ENCODE measurements at regions not wholly inside any gene's neighbourhood (a gene's known extent, or its start where the extent isn't known, plus 50 kb on each side); places are given as distances from the start of the nearest gene placed in this dataset.

DNA sequence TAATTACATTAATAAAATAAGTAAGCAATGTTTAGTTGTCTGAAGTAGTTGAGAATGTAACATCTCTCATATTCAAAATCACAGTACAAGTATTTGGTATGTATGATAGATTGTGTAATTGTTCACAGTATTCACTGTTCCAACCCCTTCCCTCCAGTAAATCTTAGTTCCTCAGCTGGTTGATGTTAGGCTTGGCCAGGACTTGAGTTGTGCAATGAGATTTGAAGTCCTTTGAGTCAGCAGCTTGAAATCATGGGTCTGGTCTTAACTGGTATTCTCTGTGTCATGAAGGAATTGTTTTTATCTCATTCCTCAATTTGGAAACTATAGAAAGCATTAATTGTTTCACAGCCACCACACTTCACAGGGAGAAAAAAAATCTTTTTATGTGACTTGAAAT is 477.1 kb downstream of the FSCB start:
- Mint-ChIP-seq H3K27ac (no peak overlapping the region), H3K27me3 (no peaks in the 10 kb centered on the region), H3K36me3 (no peaks in the 10 kb centered on the region), H3K4me3 (no peak overlapping the region), H3K4me1 (no peaks in the 10 kb centered on the region), H3K9me3 (peaks cover 4% of the 10 kb centered on the region)
- DNase-seq (ENCODE audit: low spot score in 2 of 2), result no peak
- ATAC-seq (ENCODE audit: low read depth), result no peak

GRCh38 chr14:44027397-44027796 is 479.7 kb downstream of the FSCB start:
- Mint-ChIP-seq H3K36me3 (no peaks in the 10 kb centered on the region), H3K4me1 (no peaks in the 10 kb centered on the region), H3K9me3 (peaks cover 4% of the 10 kb centered on the region), H3K27me3 (no peaks in the 10 kb centered on the region), H3K4me3 (no peak overlapping the region), H3K27ac (no peak overlapping the region)
- DNase-seq (ENCODE audit: low spot score in 2 of 2) (no peak), ATAC-seq (ENCODE audit: low read depth) (no peak)

GRCh38 chr14:44010595-44010994 is 496.5 kb downstream of the FSCB start:
- ATAC-seq (ENCODE audit: low read depth) (no peak), DNase-seq (ENCODE audit: low spot score in 2 of 2) (no peak)
- no peak overlapping the region for H3K4me3 Mint-ChIP-seq
- no peaks in the 10 kb centered on the region for H3K36me3 Mint-ChIP-seq
- H3K27ac Mint-ChIP-seq, result no peak overlapping the region
- no peaks in the 10 kb centered on the region for H3K27me3 Mint-ChIP-seq
- H3K9me3 Mint-ChIP-seq, result peaks cover 11% of the 10 kb centered on the region
- H3K4me1 Mint-ChIP-seq, result no peaks in the 10 kb centered on the region

DNA sequence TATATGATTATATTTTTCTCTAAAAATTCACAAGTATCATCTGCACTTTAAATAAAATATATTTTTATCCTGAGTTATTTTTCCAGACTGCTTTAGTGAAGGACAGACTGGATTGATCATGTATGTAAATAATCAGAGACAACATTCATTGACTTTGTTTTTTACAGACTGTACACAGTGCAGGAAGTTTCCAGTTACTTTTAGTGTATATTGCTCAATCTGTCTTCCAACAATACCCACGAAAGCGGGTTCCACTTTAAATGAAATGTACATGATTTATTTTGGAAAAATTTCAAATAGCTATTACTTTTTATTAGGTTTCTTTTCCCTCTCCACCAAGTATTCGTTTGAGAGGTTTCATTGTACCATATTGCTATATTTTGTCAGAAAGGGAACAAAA is 497.0 kb downstream of the FSCB start:
- Mint-ChIP-seq H3K36me3 (no peaks in the 10 kb centered on the region), H3K9me3 (peaks cover 11% of the 10 kb centered on the region), H3K27me3 (no peaks in the 10 kb centered on the region), H3K4me1 (no peaks in the 10 kb centered on the region), H3K27ac (no peak overlapping the region), H3K4me3 (no peak overlapping the region)
- ATAC-seq (ENCODE audit: low read depth) (no peak), DNase-seq (ENCODE audit: low spot score in 2 of 2) (no peak)

DNA sequence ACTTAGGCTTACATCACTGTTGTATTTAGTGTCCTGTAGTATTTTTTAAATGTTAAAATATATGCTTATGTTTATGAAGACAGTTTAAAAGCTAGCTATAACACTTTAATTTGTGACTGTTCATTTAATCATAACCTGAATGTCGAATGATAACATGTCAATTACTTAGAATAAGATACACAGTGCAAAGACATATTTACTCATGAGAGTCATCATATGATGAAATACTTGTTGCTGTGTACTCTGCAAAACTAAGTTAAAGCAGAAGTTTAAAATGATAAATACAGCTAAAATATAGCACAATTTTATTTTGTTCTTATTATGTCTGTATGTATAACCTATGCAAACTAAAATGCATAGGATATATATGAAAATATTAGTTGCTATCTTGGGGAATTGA is 497.4 kb downstream of the FSCB start:
- peaks cover 2% of the 10 kb centered on the region for H3K36me3 Mint-ChIP-seq
- H3K4me3 Mint-ChIP-seq, result no peak overlapping the region
- no peaks in the 10 kb centered on the region for H3K27me3 Mint-ChIP-seq
- peaks cover 13% of the 10 kb centered on the region for H3K9me3 Mint-ChIP-seq
- no peak for ATAC-seq (ENCODE audit: low read depth)
- no peaks in the 10 kb centered on the region for H3K4me1 Mint-ChIP-seq
- DNase-seq (ENCODE audit: low spot score in 2 of 2), result no peak
- H3K27ac Mint-ChIP-seq, result no peak overlapping the region

GRCh38 chr14:43988989-43989388 is 518.1 kb downstream of the FSCB start:
- ATAC-seq (ENCODE audit: low read depth) (no peak), DNase-seq (ENCODE audit: low spot score in 2 of 2) (no peak)
- no peaks in the 10 kb centered on the region for H3K36me3 Mint-ChIP-seq
- no peak overlapping the region for H3K27ac Mint-ChIP-seq
- no peaks in the 10 kb centered on the region for H3K27me3 Mint-ChIP-seq
- no peaks in the 10 kb centered on the region for H3K4me1 Mint-ChIP-seq
- no peak overlapping the region for H3K4me3 Mint-ChIP-seq
- no peaks in the 10 kb centered on the region for H3K9me3 Mint-ChIP-seq

DNA sequence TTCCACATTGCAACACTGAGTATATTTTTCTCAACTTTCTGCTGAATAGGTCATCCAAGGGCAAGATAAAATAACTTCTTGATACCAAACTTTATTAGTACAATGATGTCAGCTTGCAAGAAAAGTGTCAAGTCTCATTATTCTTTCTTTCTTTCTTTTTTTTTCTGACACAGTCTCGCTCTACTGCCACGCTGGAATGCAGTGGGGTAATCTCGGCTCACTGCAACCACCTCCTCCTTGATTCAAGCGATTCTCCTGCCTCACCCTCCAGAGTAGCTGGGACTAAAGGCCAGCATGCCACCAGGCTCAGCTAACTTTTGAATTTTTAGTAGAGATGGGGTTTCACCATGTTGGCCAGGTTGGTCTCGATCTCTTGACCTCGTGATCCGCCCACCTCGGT is 523.4 kb downstream of the FSCB start:
- DNase-seq (ENCODE audit: low spot score in 2 of 2), result no peak
- Mint-ChIP-seq H3K4me1 (no peaks in the 10 kb centered on the region), H3K9me3 (peaks cover 5% of the 10 kb centered on the region), H3K36me3 (no peaks in the 10 kb centered on the region), H3K4me3 (no peak overlapping the region), H3K27me3 (no peaks in the 10 kb centered on the region), H3K27ac (no peak overlapping the region)
- no peak for ATAC-seq (ENCODE audit: low read depth)

GRCh38 chr14:43981135-43981768 is 525.8 kb downstream of the FSCB start:
- Mint-ChIP-seq H3K36me3 (no peaks in the 10 kb centered on the region), H3K27me3 (no peaks in the 10 kb centered on the region), H3K27ac (no peak overlapping the region), H3K4me3 (no peak overlapping the region), H3K9me3 (peaks cover 5% of the 10 kb centered on the region), H3K4me1 (no peaks in the 10 kb centered on the region)
- DNase-seq (ENCODE audit: low spot score in 2 of 2) (no peak), ATAC-seq (ENCODE audit: low read depth) (no peak)

- H3K9me3 Mint-ChIP-seq, result no peaks in the 10 kb centered on the region
- H3K4me1 Mint-ChIP-seq, result no peaks in the 10 kb centered on the region
- DNase-seq (ENCODE audit: low spot score in 2 of 2) (no peak), ATAC-seq (ENCODE audit: low read depth) (no peak)
- no peak overlapping the region for H3K27ac Mint-ChIP-seq
- no peaks in the 10 kb centered on the region for H3K27me3 Mint-ChIP-seq
- no peaks in the 10 kb centered on the region for H3K36me3 Mint-ChIP-seq
- H3K4me3 Mint-ChIP-seq, result no peak overlapping the region
Measured at GRCh38 chr14:43956741-43957140, 550.3 kb downstream of the FSCB start.

DNA sequence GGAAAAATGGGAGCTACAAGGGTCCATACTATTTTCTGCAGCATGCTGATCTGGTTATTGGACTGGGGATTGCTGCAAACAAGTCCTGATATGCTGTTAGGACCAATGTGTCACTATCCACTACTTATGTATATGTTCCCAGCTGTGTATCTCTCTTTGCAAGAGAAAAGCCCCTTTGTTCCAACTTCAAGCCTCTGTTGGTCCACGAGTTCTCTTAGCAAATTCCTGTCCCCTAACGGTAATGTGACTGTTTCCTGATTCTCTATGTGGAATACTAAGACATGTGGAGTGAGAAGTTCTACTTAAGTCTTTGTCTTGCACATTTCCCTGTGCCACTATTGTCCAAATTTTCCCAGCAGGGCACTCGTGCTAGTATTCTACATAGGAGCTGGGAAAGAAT is 557.7 kb downstream of the FSCB start:
- Mint-ChIP-seq H3K4me1 (no peaks in the 10 kb centered on the region), H3K4me3 (no peak overlapping the region), H3K27me3 (no peaks in the 10 kb centered on the region), H3K27ac (no peak overlapping the region), H3K9me3 (peaks cover 2% of the 10 kb centered on the region), H3K36me3 (no peaks in the 10 kb centered on the region)
- ATAC-seq (ENCODE audit: low read depth) (no peak), DNase-seq (ENCODE audit: low spot score in 2 of 2) (no peak)

- H3K27ac Mint-ChIP-seq, result no peak overlapping the region
- DNase-seq (ENCODE audit: low spot score in 2 of 2), result no peak
- H3K4me1 Mint-ChIP-seq, result no peaks in the 10 kb centered on the region
- peaks cover 2% of the 10 kb centered on the region for H3K9me3 Mint-ChIP-seq
- no peak for ATAC-seq (ENCODE audit: low read depth)
- no peaks in the 10 kb centered on the region for H3K27me3 Mint-ChIP-seq
- no peaks in the 10 kb centered on the region for H3K36me3 Mint-ChIP-seq
- no peak overlapping the region for H3K4me3 Mint-ChIP-seq
Measured at GRCh38 chr14:43939836-43940235, 567.2 kb downstream of the FSCB start.

- Mint-ChIP-seq H3K36me3 (no peaks in the 10 kb centered on the region), H3K27me3 (no peaks in the 10 kb centered on the region), H3K9me3 (peaks cover 2% of the 10 kb centered on the region), H3K27ac (no peak overlapping the region), H3K4me1 (no peaks in the 10 kb centered on the region), H3K4me3 (no peak overlapping the region)
- DNase-seq (ENCODE audit: low spot score in 2 of 2) (no peak), ATAC-seq (ENCODE audit: low read depth) (no peak)
Measured at GRCh38 chr14:43938588-43939281, 568.3 kb downstream of the FSCB start.

- no peaks in the 10 kb centered on the region for H3K36me3 Mint-ChIP-seq
- H3K4me1 Mint-ChIP-seq, result no peaks in the 10 kb centered on the region
- no peak overlapping the region for H3K27ac Mint-ChIP-seq
- DNase-seq (ENCODE audit: low spot score in 2 of 2) (no peak), ATAC-seq (ENCODE audit: low read depth) (no peak)
- H3K9me3 Mint-ChIP-seq, result no peaks in the 10 kb centered on the region
- no peaks in the 10 kb centered on the region for H3K27me3 Mint-ChIP-seq
- no peak overlapping the region for H3K4me3 Mint-ChIP-seq
Measured at GRCh38 chr14:43937001-43937400, 570.1 kb downstream of the FSCB start.

- no peak overlapping the region for H3K4me3 Mint-ChIP-seq
Measured at GRCh38 chr14:43934102-43934501, 573.0 kb downstream of the FSCB start.

GRCh38 chr14:43914041-43914693 is 592.9 kb downstream of the FSCB start:
- H3K27ac Mint-ChIP-seq, result no peak overlapping the region
- ATAC-seq (ENCODE audit: low read depth) (no peak), DNase-seq (ENCODE audit: low spot score in 2 of 2) (no peak)
- no peaks in the 10 kb centered on the region for H3K36me3 Mint-ChIP-seq
- no peak overlapping the region for H3K4me3 Mint-ChIP-seq
- no peaks in the 10 kb centered on the region for H3K9me3 Mint-ChIP-seq
- H3K4me1 Mint-ChIP-seq, result no peaks in the 10 kb centered on the region
- no peaks in the 10 kb centered on the region for H3K27me3 Mint-ChIP-seq

More at GRCh38 chr14:43934102-43934501, 573.0 kb downstream of the FSCB start:
- H3K27ac Mint-ChIP-seq, result no peak overlapping the region
- no peak for DNase-seq (ENCODE audit: low spot score in 2 of 2)
- ATAC-seq (ENCODE audit: low read depth), result no peak
- no peaks in the 10 kb centered on the region for H3K4me1 Mint-ChIP-seq
- H3K36me3 Mint-ChIP-seq, result no peaks in the 10 kb centered on the region
- no peaks in the 10 kb centered on the region for H3K27me3 Mint-ChIP-seq
- H3K9me3 Mint-ChIP-seq, result peaks cover 2% of the 10 kb centered on the region

Data from memory B cell (primary cell).